Panc1 (cell line): ENCODE measurements at regions not wholly inside any gene's neighbourhood (a gene's known extent, or its start where the extent isn't known, plus 50 kb on each side); places are given as distances from the start of the nearest gene placed in this dataset.

Source experiments
- ATAC-seq: fragments of 200-7000 bp; cut with Tn5 transposase; 2 replicates; pipeline ENCODE4 v1.9.1; 2020; ENCODE audit warnings: mild to moderate bottlenecking, moderate library complexity
- BruUV-seq: library from RNA; stranded (reverse); fragments of 400-500 nt; replicated peaks from 2 replicates; lab custom pipeline; 2021; lab: Mats Ljungman, UMichigan
- CTCF ChIA-PET: fragments of 300-600 bp; sonication (Branson Sonifier 250); formaldehyde crosslinking; loops from one replicate; lab custom pipeline; 2022; ENCODE audit warnings: antibody characterized with exemption; lab: Charles Lee
- POLR2A ChIA-PET: fragments of 300-600 bp; sonication (Branson Sonifier 250); formaldehyde crosslinking; loops from one replicate; lab custom pipeline; 2022; ENCODE audit warnings: antibody characterized with exemption; lab: Charles Lee
- DNase-seq: peaks from one replicate; pipeline ENCODE4 v3.0.0-alpha.2; 2010; ENCODE audit warnings: low read depth, low spot score
- H3K27ac ChIP-seq: 2 replicates; pipeline ENCODE4 v1.5.1; 2011; ENCODE audit warnings: mild to moderate bottlenecking, low read length, inconsistent platforms
- H3K27me3 ChIP-seq: fragments of 200-500 bp; sonication (Bioruptor generic); 2 replicates; pipeline ENCODE4 v1.6.0; 2014; ENCODE audit warnings: low read length, inconsistent platforms; ENCODE audit not compliant: control insufficient read depth, insufficient read depth
- H3K36me3 ChIP-seq: fragments of 200-500 bp; sonication (Bioruptor generic); 2 replicates; pipeline ENCODE4 v1.5.1; 2014; ENCODE audit warnings: inconsistent platforms, mild to moderate bottlenecking, low read length, moderate library complexity; ENCODE audit not compliant: control insufficient read depth, insufficient read depth
- H3K4me1 ChIP-seq: 2 replicates; pipeline ENCODE4 v1.5.1; 2011; ENCODE audit warnings: inconsistent platforms, mild to moderate bottlenecking, low read length, moderate library complexity; ENCODE audit not compliant: control insufficient read depth, insufficient read depth
- H3K4me3 ChIP-seq, 2 experiments: 2 replicates each; pipeline ENCODE4 v1.5.1; 2011 to 2012; ENCODE audit warnings: low read depth in 2 of 2, low read length in 2 of 2, mild to moderate bottlenecking in 2 of 2, inconsistent platforms in 1 of 2, moderate library complexity in 1 of 2
- H3K9me3 ChIP-seq: fragments of 200-500 bp; sonication (Bioruptor generic); 2 replicates; pipeline ENCODE4 v1.5.1; 2014; ENCODE audit warnings: low read depth, mild to moderate bottlenecking, inconsistent platforms, low read length, moderate library complexity; ENCODE audit not compliant: control insufficient read depth, insufficient read depth
- POLR2AphosphoS5 ChIP-seq: IDR thresholded peaks from 2 replicates; pipeline ENCODE4 v1.6.1; 2012; ENCODE audit warnings: mild to moderate bottlenecking, low read depth, low read length, moderate library complexity
- SIN3A ChIP-seq: IDR thresholded peaks from 2 replicates; pipeline ENCODE4 v1.6.1; 2012; ENCODE audit warnings: low read depth, mild to moderate bottlenecking, low read length, moderate library complexity, borderline replicate concordance; ENCODE audit not compliant: insufficient read depth
- TCF7L2 ChIP-seq: IDR thresholded peaks from 2 replicates; pipeline ENCODE4 v1.6.1; 2011; ENCODE audit warnings: mild to moderate bottlenecking, low read depth, low read length, inconsistent platforms
- in situ Hi-C: cut with HindIII; loops from 2 replicates; pipeline ENCODE4 v1.10.0; 2016; ENCODE audit warnings: low sequenced_read_pairs, low pct_unique_long_range_greater_than_20kb
- intact Hi-C: fragments of 100-400 bp; cut with micrococcal nuclease; formaldehyde crosslinking; loops from one replicate; pipeline ENCODE4 v1.10.0; 2022; ENCODE audit not compliant: unreplicated experiment
- TF ChIP-seq, protein P1 (sequence below), 2 experiments: IDR thresholded peaks; 2 replicates each; pipeline ENCODE4 v1.6.1; 2011 to 2012; ENCODE audit warnings: low read depth in 2 of 2, control low read depth in 1 of 2, low read length in 1 of 2, mild to moderate bottlenecking in 1 of 2, moderate library complexity in 1 of 2; ENCODE audit not compliant: insufficient read depth in 1 of 2
- TF ChIP-seq, protein P2 (sequence below): fragments of 450-650 bp; IDR thresholded peaks from 2 replicates; pipeline ENCODE4 v1.5.1; 2017; ENCODE audit warnings: mild to moderate bottlenecking

DNA sequence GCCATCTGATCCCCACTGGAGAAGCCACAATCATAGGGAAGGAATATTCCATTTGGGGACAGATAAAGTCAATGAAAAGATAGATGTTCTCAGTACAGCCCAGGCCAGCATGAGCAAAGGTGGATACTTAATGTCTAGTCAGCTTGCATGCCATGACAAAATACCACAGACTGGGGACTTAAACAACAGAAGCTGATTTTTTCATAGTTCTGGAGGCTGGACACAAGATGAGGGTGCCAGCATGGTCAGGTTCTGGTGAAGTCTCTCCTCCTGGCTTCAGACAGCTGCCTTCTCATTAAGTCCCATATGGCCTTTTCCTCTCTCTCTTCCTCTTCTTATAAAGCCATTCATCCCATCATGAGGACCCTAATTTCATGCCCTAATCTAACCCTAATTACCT is 116.1 kb upstream of the CYP1B1 start:
- intact Hi-C loops = no loop called here
- DNase-seq (no peak), ATAC-seq (no peak)
- Histone ChIP-seq H3K36me3 (no peaks in the 10 kb centered on the region), H3K4me3 (no peak overlapping the region), H3K27me3 (no peaks in the 10 kb centered on the region), H3K27ac (no peak overlapping the region), H3K9me3 (no peaks in the 10 kb centered on the region), H3K4me1 (no peaks in the 10 kb centered on the region)
- CTCF ChIA-PET = no interaction called here
- TF ChIP-seq, protein P1, sequence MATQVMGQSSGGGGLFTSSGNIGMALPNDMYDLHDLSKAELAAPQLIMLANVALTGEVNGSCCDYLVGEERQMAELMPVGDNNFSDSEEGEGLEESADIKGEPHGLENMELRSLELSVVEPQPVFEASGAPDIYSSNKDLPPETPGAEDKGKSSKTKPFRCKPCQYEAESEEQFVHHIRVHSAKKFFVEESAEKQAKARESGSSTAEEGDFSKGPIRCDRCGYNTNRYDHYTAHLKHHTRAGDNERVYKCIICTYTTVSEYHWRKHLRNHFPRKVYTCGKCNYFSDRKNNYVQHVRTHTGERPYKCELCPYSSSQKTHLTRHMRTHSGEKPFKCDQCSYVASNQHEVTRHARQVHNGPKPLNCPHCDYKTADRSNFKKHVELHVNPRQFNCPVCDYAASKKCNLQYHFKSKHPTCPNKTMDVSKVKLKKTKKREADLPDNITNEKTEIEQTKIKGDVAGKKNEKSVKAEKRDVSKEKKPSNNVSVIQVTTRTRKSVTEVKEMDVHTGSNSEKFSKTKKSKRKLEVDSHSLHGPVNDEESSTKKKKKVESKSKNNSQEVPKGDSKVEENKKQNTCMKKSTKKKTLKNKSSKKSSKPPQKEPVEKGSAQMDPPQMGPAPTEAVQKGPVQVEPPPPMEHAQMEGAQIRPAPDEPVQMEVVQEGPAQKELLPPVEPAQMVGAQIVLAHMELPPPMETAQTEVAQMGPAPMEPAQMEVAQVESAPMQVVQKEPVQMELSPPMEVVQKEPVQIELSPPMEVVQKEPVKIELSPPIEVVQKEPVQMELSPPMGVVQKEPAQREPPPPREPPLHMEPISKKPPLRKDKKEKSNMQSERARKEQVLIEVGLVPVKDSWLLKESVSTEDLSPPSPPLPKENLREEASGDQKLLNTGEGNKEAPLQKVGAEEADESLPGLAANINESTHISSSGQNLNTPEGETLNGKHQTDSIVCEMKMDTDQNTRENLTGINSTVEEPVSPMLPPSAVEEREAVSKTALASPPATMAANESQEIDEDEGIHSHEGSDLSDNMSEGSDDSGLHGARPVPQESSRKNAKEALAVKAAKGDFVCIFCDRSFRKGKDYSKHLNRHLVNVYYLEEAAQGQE (IDR thresholded peaks at IDR 0.05; ENCODE audit: insufficient read depth in 1 of 2, low read depth in 2 of 2, low read length in 1 of 2) = no peak
- no peak for TF ChIP-seq SIN3A
- TF ChIP-seq, protein P2, sequence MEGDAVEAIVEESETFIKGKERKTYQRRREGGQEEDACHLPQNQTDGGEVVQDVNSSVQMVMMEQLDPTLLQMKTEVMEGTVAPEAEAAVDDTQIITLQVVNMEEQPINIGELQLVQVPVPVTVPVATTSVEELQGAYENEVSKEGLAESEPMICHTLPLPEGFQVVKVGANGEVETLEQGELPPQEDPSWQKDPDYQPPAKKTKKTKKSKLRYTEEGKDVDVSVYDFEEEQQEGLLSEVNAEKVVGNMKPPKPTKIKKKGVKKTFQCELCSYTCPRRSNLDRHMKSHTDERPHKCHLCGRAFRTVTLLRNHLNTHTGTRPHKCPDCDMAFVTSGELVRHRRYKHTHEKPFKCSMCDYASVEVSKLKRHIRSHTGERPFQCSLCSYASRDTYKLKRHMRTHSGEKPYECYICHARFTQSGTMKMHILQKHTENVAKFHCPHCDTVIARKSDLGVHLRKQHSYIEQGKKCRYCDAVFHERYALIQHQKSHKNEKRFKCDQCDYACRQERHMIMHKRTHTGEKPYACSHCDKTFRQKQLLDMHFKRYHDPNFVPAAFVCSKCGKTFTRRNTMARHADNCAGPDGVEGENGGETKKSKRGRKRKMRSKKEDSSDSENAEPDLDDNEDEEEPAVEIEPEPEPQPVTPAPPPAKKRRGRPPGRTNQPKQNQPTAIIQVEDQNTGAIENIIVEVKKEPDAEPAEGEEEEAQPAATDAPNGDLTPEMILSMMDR = no peak
- no peak for TF ChIP-seq POLR2AphosphoS5
- TF ChIP-seq TCF7L2 = no peak
- POLR2A ChIA-PET = no interaction called here
- in situ Hi-C loops = no loop called here
- no TSS peak for BruUV-seq

DNA sequence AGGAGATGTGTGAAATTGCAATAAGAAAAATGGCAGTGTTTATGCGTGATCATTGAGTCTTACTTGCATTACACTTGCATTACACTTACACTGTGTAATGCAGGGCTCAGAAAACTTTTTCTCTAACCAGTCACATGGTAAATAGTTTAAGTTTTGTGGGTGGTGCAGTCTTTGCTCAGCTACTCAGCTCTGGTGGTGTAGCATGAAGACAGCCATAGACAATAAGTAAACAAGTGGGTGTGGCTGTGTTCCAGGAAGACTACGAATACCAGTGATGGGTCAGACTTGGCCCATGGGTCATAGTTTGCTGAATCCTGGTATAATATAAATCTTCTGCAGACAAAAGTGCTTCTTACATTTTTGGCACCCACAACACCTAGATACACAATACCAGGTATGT is 115.6 kb upstream of the CYP1B1 start:
- TF ChIP-seq, protein P2 = no peak
- TF ChIP-seq SIN3A = no peak
- TF ChIP-seq POLR2AphosphoS5 = no peak
- TF ChIP-seq, protein P1 (IDR thresholded peaks at IDR 0.05; ENCODE audit: insufficient read depth in 1 of 2, low read depth in 2 of 2, low read length in 1 of 2) = no peak
- no peak for TF ChIP-seq TCF7L2

More for the DNA sequence above, 115.6 kb upstream of the CYP1B1 start:
- POLR2A ChIA-PET = no interaction called here
- Histone ChIP-seq H3K27ac (no peak overlapping the region), H3K9me3 (no peaks in the 10 kb centered on the region), H3K36me3 (no peaks in the 10 kb centered on the region), H3K4me3 (no peak overlapping the region), H3K4me1 (no peaks in the 10 kb centered on the region), H3K27me3 (no peaks in the 10 kb centered on the region)
- ATAC-seq (no peak), DNase-seq (no peak)
- intact Hi-C loops = no loop called here
- BruUV-seq = no TSS peak
- CTCF ChIA-PET = no interaction called here
- in situ Hi-C loops = no loop called here
